Upper lobe of left lung (tissue), 4 donors: ENCODE measurements at regions not wholly inside any gene's neighbourhood (a gene's known extent, or its start where the extent isn't known, plus 50 kb on each side); places are given as distances from the start of the nearest gene placed in this dataset.

ENCODE experiments used
- POLR2A ChIP-seq, 4 donors: fragments of 450-650 bp; IDR thresholded peaks; one replicate each; pipeline ENCODE4 v1.5.1; 2016 to 2017; ENCODE audit warnings: antibody characterized with exemption in 4 of 4, mild to moderate bottlenecking in 2 of 4
- TF ChIP-seq, protein P1 (sequence below), 6 experiments: fragments of 450-650 bp in 4 of 6; fragments of 200-600 bp in 2 of 6; sonication (generic) in 2 of 6; IDR thresholded peaks; one replicate each; pipeline ENCODE4 v1.5.1; 2016 to 2019; ENCODE audit warnings: antibody characterized with exemption in 6 of 6

DNA sequence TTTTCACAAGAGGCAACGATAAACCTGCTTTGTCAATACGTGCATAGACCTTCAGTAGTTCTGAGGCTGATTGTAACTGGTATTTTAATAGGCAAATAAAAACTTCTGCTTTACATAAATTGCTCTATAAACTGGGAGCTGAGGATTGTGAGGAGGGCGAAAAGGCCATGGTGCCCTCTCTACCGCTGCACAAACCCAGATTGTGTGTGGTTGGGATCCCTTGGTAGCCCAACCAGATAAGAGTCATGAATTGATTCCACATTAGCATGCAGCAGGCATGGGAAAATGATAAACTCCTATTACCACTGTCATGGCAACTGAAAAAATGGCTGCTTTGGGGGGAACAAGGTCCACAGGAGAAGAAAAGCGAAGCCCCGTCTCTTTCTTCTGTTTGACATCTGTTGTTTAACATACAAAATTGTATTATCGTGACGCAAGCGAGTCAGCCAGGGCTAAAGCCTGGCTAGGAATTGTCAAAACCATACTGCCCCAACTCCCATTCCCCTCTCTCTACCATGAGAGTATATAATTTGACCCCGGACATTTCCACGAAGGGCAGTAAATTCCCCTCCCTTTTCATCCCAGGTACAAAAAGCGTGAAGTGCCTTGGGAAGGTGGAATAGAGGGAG is 157.8 kb upstream of the SALL4 start:
- TF ChIP-seq, protein P1, sequence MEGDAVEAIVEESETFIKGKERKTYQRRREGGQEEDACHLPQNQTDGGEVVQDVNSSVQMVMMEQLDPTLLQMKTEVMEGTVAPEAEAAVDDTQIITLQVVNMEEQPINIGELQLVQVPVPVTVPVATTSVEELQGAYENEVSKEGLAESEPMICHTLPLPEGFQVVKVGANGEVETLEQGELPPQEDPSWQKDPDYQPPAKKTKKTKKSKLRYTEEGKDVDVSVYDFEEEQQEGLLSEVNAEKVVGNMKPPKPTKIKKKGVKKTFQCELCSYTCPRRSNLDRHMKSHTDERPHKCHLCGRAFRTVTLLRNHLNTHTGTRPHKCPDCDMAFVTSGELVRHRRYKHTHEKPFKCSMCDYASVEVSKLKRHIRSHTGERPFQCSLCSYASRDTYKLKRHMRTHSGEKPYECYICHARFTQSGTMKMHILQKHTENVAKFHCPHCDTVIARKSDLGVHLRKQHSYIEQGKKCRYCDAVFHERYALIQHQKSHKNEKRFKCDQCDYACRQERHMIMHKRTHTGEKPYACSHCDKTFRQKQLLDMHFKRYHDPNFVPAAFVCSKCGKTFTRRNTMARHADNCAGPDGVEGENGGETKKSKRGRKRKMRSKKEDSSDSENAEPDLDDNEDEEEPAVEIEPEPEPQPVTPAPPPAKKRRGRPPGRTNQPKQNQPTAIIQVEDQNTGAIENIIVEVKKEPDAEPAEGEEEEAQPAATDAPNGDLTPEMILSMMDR (IDR thresholded peaks at IDR 0.05) = no peak
- TF ChIP-seq POLR2A (IDR thresholded peaks at IDR 0.05) = no peak
